ENCODE measurements at regions not wholly inside any gene's neighbourhood (a gene's known extent, or its start where the extent isn't known, plus 50 kb on each side); places are given as distances from the start of the nearest gene placed in this dataset.
"Not testable (repeated sequence)": the region's sequence is repeated elsewhere in the genome, so short reads cannot be mapped to it uniquely, and the experiment has no call there.

- no peaks in the 10 kb centered on the region for H4K20me1 ChIP-seq (ENCODE audit: insufficient read depth, low read length)
- H3K79me2 ChIP-seq (ENCODE audit: low read length) = no peaks in the 10 kb centered on the region
- no peaks in the 10 kb centered on the region for H3K9me3 ChIP-seq (ENCODE audit: insufficient read depth, low read length)
- no peak overlapping the region for H3K9ac ChIP-seq (ENCODE audit: low read length)
- H3K27ac ChIP-seq (ENCODE audit: low read length) = no peak overlapping the region
- H3K4me3 ChIP-seq (ENCODE audit: low read length) = no peak overlapping the region
- no peak overlapping the region for H2AFZ ChIP-seq (ENCODE audit: low read depth, low read length)
- no peaks in the 10 kb centered on the region for H3K36me3 ChIP-seq (replicated peaks; ENCODE audit: low read depth, low read length)
- H3K4me2 ChIP-seq (ENCODE audit: low read length) = no peak overlapping the region
- TF ChIP-seq CTCF (IDR thresholded peaks at IDR 0.05; ENCODE audit: low read depth, low read length) = no peak
- no peak for TF ChIP-seq EZH2phosphoT487 (IDR thresholded peaks at IDR 0.05; ENCODE audit: low read depth)
- no peaks in the 10 kb centered on the region for H3K27me3 ChIP-seq (ENCODE audit: low read depth, low read length)
- no peaks in the 10 kb centered on the region for H3K4me1 ChIP-seq (ENCODE audit: low read length)
These were observed 110.5 kb upstream of the AHI1 start for GRCh38 chr6:135608031-135608430.

- H3K36me3 ChIP-seq (replicated peaks; ENCODE audit: low read depth, low read length); H3K9ac ChIP-seq (ENCODE audit: low read length); H3K4me2 ChIP-seq (ENCODE audit: low read length); H3K4me1 ChIP-seq (ENCODE audit: low read length); H3K27ac ChIP-seq (ENCODE audit: low read length); H2AFZ ChIP-seq (ENCODE audit: low read depth, low read length); H3K9me3 ChIP-seq (ENCODE audit: insufficient read depth, low read length); H3K27me3 ChIP-seq (ENCODE audit: low read depth, low read length); H3K4me3 ChIP-seq (ENCODE audit: low read length); H4K20me1 ChIP-seq (ENCODE audit: insufficient read depth, low read length); H3K79me2 ChIP-seq (ENCODE audit: low read length): not testable (repeated sequence)
These were observed 112.7 kb upstream of the AHI1 start for GRCh38 chr6:135610192-135610591.

- no peak overlapping the region for H3K4me2 ChIP-seq (ENCODE audit: low read length)
- no peak overlapping the region for H3K27ac ChIP-seq (ENCODE audit: low read length)
- no peaks in the 10 kb centered on the region for H3K79me2 ChIP-seq (ENCODE audit: low read length)
- no peaks in the 10 kb centered on the region for H3K27me3 ChIP-seq (ENCODE audit: low read depth, low read length)
- no peak overlapping the region for H3K9ac ChIP-seq (ENCODE audit: low read length)
- no peaks in the 10 kb centered on the region for H3K36me3 ChIP-seq (replicated peaks; ENCODE audit: low read depth, low read length)
- no peak overlapping the region for H2AFZ ChIP-seq (ENCODE audit: low read depth, low read length)
- no peaks in the 10 kb centered on the region for H3K9me3 ChIP-seq (ENCODE audit: insufficient read depth, low read length)
- no peak overlapping the region for H3K4me3 ChIP-seq (ENCODE audit: low read length)
- H3K4me1 ChIP-seq (ENCODE audit: low read length) = no peaks in the 10 kb centered on the region
- TF ChIP-seq CTCF (IDR thresholded peaks at IDR 0.05; ENCODE audit: low read depth, low read length) (no peak), EZH2phosphoT487 (IDR thresholded peaks at IDR 0.05; ENCODE audit: low read depth) (no peak)
- H4K20me1 ChIP-seq (ENCODE audit: insufficient read depth, low read length) = no peaks in the 10 kb centered on the region
These were observed 119.1 kb upstream of the AHI1 start for GRCh38 chr6:135616655-135617054.

- H3K79me2 ChIP-seq (ENCODE audit: low read length) = no peaks in the 10 kb centered on the region
- H3K4me3 ChIP-seq (ENCODE audit: low read length) = no peak overlapping the region
- no peaks in the 10 kb centered on the region for H3K9me3 ChIP-seq (ENCODE audit: insufficient read depth, low read length)
- H3K36me3 ChIP-seq (replicated peaks; ENCODE audit: low read depth, low read length) = no peaks in the 10 kb centered on the region
- no peak overlapping the region for H3K27ac ChIP-seq (ENCODE audit: low read length)
- H3K4me2 ChIP-seq (ENCODE audit: low read length) = no peak overlapping the region
- no peak overlapping the region for H3K9ac ChIP-seq (ENCODE audit: low read length)
- no peaks in the 10 kb centered on the region for H3K4me1 ChIP-seq (ENCODE audit: low read length)
- H3K27me3 ChIP-seq (ENCODE audit: low read depth, low read length) = no peaks in the 10 kb centered on the region
- H4K20me1 ChIP-seq (ENCODE audit: insufficient read depth, low read length) = no peaks in the 10 kb centered on the region
- no peak overlapping the region for H2AFZ ChIP-seq (ENCODE audit: low read depth, low read length)
- TF ChIP-seq CTCF (IDR thresholded peaks at IDR 0.05; ENCODE audit: low read depth, low read length) (no peak), EZH2phosphoT487 (IDR thresholded peaks at IDR 0.05; ENCODE audit: low read depth) (no peak)
These were observed 119.7 kb upstream of the AHI1 start for GRCh38 chr6:135617222-135617621.

- Histone ChIP-seq H2AFZ (ENCODE audit: low read depth, low read length) (no peak overlapping the region), H3K36me3 (replicated peaks; ENCODE audit: low read depth, low read length) (no peaks in the 10 kb centered on the region), H4K20me1 (ENCODE audit: insufficient read depth, low read length) (no peaks in the 10 kb centered on the region), H3K27ac (ENCODE audit: low read length) (no peak overlapping the region), H3K79me2 (ENCODE audit: low read length) (no peaks in the 10 kb centered on the region), H3K9me3 (ENCODE audit: insufficient read depth, low read length) (no peaks in the 10 kb centered on the region), H3K4me2 (ENCODE audit: low read length) (no peak overlapping the region), H3K27me3 (ENCODE audit: low read depth, low read length) (no peaks in the 10 kb centered on the region), H3K4me3 (ENCODE audit: low read length) (no peak overlapping the region), H3K4me1 (ENCODE audit: low read length) (peaks cover 8% of the 10 kb centered on the region), H3K9ac (ENCODE audit: low read length) (no peak overlapping the region)
- TF ChIP-seq EZH2phosphoT487 (IDR thresholded peaks at IDR 0.05; ENCODE audit: low read depth) = no peak
- no peak for TF ChIP-seq CTCF (IDR thresholded peaks at IDR 0.05; ENCODE audit: low read depth, low read length)
These were observed 124.5 kb upstream of the AHI1 start for GRCh38 chr6:135622081-135622480.
